ENCODE measurements at regions not wholly inside any gene's neighbourhood (a gene's known extent, or its start where the extent isn't known, plus 50 kb on each side); places are given as distances from the start of the nearest gene placed in this dataset.

GRCh38 chr9:14421291-14421690, 107.3 kb upstream of the NFIB start:
- H2BK12ac ChIP-seq (ENCODE audit: low read depth, low read length) = no peak overlapping the region
- no peak overlapping the region for H4K91ac ChIP-seq (replicated peaks; ENCODE audit: insufficient read length, low read length)
- no peak overlapping the region for H3K27ac ChIP-seq (ENCODE audit: low read depth, low read length)
- H2AFZ ChIP-seq (ENCODE audit: low read length) = no peak overlapping the region
- H3K36me3 ChIP-seq (ENCODE audit: control insufficient read depth in 2 of 4, insufficient read depth in 4 of 4, low read length in 3 of 4) = no peaks in the 10 kb centered on the region
- no peak overlapping the region for H2BK15ac ChIP-seq (ENCODE audit: low read length)
- H2BK20ac ChIP-seq (ENCODE audit: low read length) = no peak overlapping the region
- H3K79me1 ChIP-seq (ENCODE audit: low read depth, low read length) = no peaks in the 10 kb centered on the region
- H4K5ac ChIP-seq (ENCODE audit: insufficient read length, low read depth, low read length) = peak overlapping the region; percentile 50
- WGBS, 2 experiments (ENCODE audit: extremely low coverage in 1 of 2, insufficient coverage in 1 of 2, insufficient read length in 1 of 2, insufficient replicate concordance in 2 of 2, low coverage in 1 of 2, low lambda C conversion rate in 2 of 2, missing lambda C conversion rate in 1 of 2) = 32% methylated on average over 1 of the region's 1 CpG; no CpG with 5 or more reads in 1 of the 2 experiments
- peak; percentile 69 for FAIRE-seq
- CTCF ChIA-PET (ENCODE audit: partially characterized antibody) = interaction anchor here (0.6 to 1.2 kb wide), 2 partner anchors 74 to 1070 kb away, joined by 3 to 4 read pairs; no protein-coding TSS in a partner anchor
- H3K4me2 ChIP-seq (ENCODE audit: insufficient read depth in 1 of 2, low read depth in 2 of 2, low read length in 2 of 2) = peak overlapping the region; percentile 9 to 44; a peak in 1 of 4 replicates
- no peak overlapping the region for H3K14ac ChIP-seq (ENCODE audit: insufficient read length)
- H3K18ac ChIP-seq (ENCODE audit: extremely low read depth, low read length) = no peak overlapping the region
- no peak for DNase-seq (ENCODE audit: low read depth in 1 of 2, low spot score in 2 of 2)
- no peak overlapping the region for H3K9ac ChIP-seq (replicated peaks in 1 of 4; ENCODE audit: extremely low read depth in 1 of 4, low read depth in 3 of 4, low read length in 3 of 4)
- H3K4ac ChIP-seq (replicated peaks; ENCODE audit: insufficient read length, low read depth, low read length) = no peak overlapping the region
- no peak for TF ChIP-seq MAFK (IDR thresholded peaks at IDR 0.05; ENCODE audit: low read depth, low read length)
- no peak overlapping the region for H4K8ac ChIP-seq (ENCODE audit: extremely low read depth, insufficient read depth, low read length)
- H3K79me2 ChIP-seq (ENCODE audit: control insufficient read depth in 1 of 2, insufficient read depth in 2 of 2, low read length in 2 of 2) = no peaks in the 10 kb centered on the region
- no peaks in the 10 kb centered on the region for H3K27me3 ChIP-seq (replicated peaks in 1 of 4; ENCODE audit: control insufficient read depth in 3 of 4, extremely low read depth in 1 of 4, insufficient read depth in 3 of 4, low read length in 3 of 4)
- H3K23ac ChIP-seq (ENCODE audit: insufficient read length) = no peak overlapping the region
- H3K9me3 ChIP-seq (ENCODE audit: insufficient read depth in 2 of 2, low read depth in 1 of 2, low read length in 1 of 2) = no peaks in the 10 kb centered on the region
- peaks cover 7 to 28% (median 20%) of the 10 kb centered on the region in 4 experiments for H3K4me1 ChIP-seq (replicated peaks in 1 of 4; ENCODE audit: control insufficient read depth in 3 of 4, insufficient read depth in 4 of 4, low read length in 3 of 4)
- POLR2A ChIA-PET (ENCODE audit: partially characterized antibody) = no interaction called here
- H3K56ac ChIP-seq (replicated peaks; ENCODE audit: insufficient read length, low read depth, low read length) = no peak overlapping the region
- no peak overlapping the region for H2AK5ac ChIP-seq (ENCODE audit: low read depth, low read length)
- no peaks in the 10 kb centered on the region for H4K20me1 ChIP-seq (replicated peaks in 1 of 2; ENCODE audit: control insufficient read depth in 1 of 2, insufficient read depth in 2 of 2, low read length in 2 of 2)
- peak overlapping the region in 1 of 4 experiments; percentile 19; a peak in 1 of 8 replicates for H3K4me3 ChIP-seq (ENCODE audit: extremely low read depth in 1 of 4, insufficient read depth in 2 of 4, low read depth in 3 of 4, low read length in 4 of 4)
- H2BK5ac ChIP-seq (ENCODE audit: low read depth, low read length) = no peak overlapping the region
- no peak overlapping the region for H2BK120ac ChIP-seq (replicated peaks; ENCODE audit: low read depth, low read length)
- H3K23me2 ChIP-seq (ENCODE audit: low read depth, low read length) = no peaks in the 10 kb centered on the region
